GM08714 (cell line): ENCODE measurements at regions not wholly inside any gene's neighbourhood (a gene's known extent, or its start where the extent isn't known, plus 50 kb on each side); places are given as distances from the start of the nearest gene placed in this dataset.
A peak's percentile ranks its signal among the peaks of the same experiment; 100 is the strongest.

Experiments
- H3K4me3 ChIP-seq: fragments of 200-500 bp; sonication (Bioruptor generic); 2 replicates; pipeline ENCODE4 v1.5.1; 2014; ENCODE audit warnings: mild to moderate bottlenecking, low read length, inconsistent platforms
- ZNF274 ChIP-seq: IDR thresholded peaks from 2 replicates; pipeline ENCODE4 v1.6.1; 2012; ENCODE audit warnings: mild to moderate bottlenecking, low read depth, low read length

- no peak for TF ChIP-seq ZNF274
- H3K4me3 ChIP-seq: no peak overlapping the region
These were observed 204.2 kb upstream of the PRPS1L1 start for GRCh38 chr7:18231854-18232253.

GRCh38 chr7:18234519-18234918 is 206.9 kb upstream of the PRPS1L1 start:
- no peak for TF ChIP-seq ZNF274
- H3K4me3 ChIP-seq: no peak overlapping the region

GRCh38 chr7:18235819-18236218 is 208.2 kb upstream of the PRPS1L1 start:
- TF ChIP-seq ZNF274: no peak
- no peak overlapping the region for H3K4me3 ChIP-seq

DNA sequence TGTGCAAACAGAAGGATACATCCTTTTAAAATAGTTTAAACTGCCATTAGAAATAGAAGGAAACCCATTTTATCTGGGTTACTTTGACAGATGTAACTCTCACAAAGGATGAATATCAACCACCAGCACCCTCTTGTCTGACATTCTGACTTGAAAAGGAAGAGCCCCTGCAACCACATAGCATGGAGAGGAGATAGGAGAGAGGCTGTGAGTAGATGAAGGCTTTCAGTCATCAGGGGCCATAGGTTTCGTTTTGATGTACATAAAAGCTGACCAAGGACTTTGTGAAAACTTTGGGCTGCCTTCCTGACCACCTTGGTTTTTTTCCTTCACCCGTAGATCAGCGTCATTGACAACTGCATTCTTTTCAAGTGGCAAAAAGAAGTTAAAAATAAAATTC is 211.6 kb upstream of the PRPS1L1 start:
- TF ChIP-seq ZNF274: no peak
- H3K4me3 ChIP-seq: no peak overlapping the region

- H3K4me3 ChIP-seq: no peak overlapping the region
- no peak for TF ChIP-seq ZNF274
These were observed 214.0 kb upstream of the PRPS1L1 start for GRCh38 chr7:18241543-18242231.

DNA sequence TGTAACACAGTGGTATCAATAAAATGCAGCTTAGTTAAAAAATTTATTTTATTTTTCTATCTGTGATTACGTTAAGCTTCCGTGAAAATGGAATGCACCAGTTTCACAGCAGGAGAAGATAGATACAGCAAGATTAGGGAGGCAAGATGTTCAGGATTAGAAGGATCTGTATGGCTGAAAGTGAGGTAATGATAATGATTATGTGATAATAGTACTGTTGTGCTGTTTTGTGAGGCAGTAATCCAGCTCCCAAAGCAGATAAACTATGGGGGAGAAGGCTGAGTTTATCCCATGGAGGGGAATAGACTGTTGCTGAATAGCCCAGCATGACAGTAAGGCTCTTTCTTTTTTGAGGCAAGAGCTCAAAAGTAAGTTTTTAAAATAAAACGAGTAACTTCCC is 216.1 kb upstream of the PRPS1L1 start:
- TF ChIP-seq ZNF274: no peak
- no peak overlapping the region for H3K4me3 ChIP-seq

DNA sequence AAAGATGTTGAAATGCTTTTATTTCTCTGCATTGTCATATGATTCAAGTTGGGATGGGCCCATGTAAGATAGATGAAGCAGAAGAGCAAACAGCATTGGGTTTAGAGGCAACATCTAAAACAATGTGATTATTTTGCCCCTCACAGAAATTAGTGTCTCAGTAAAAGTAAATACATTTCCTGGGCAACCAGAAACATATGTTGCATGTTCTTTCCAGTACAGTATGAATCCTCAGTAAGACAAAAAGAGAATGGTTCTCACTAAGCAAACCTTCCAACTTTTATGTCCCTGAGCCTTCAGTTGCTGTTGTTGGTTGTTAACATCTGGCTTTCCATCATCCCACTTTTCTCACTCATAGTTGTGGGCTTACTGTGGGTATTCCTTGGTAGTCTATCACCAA is 222.5 kb upstream of the PRPS1L1 start:
- TF ChIP-seq ZNF274: 0 out of 2 replicates have a peak, but pooled peaks have one; percentile 20
- no peak overlapping the region for H3K4me3 ChIP-seq

- no peak overlapping the region for H3K4me3 ChIP-seq
- TF ChIP-seq ZNF274: no peak
These were observed 230.1 kb upstream of the PRPS1L1 start for GRCh38 chr7:18257711-18258110.

DNA sequence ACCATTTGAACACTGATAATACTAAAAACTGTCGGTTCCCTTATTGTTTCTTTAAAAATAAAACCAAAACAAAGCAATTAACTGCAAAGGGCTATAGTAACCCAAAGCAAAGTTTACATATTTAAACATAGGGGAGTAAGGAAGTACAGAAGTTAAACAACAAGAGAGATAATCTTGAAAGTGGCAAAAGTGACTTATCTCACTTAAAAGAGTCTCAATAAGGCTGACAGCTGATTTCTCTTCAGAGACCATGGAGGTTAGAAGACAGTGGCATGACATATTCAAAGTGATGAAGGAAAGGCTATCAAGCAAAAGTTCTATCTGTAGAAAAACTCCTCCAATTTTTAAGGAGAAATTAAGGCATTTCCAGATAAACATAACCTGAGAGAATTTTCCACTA is 233.5 kb upstream of the HDAC9 start:
- no peak for TF ChIP-seq ZNF274
- no peak overlapping the region for H3K4me3 ChIP-seq

GRCh38 chr7:18265611-18266281 is 229.8 kb upstream of the HDAC9 start:
- H3K4me3 ChIP-seq: no peak overlapping the region
- TF ChIP-seq ZNF274: no peak

GRCh38 chr7:18268571-18268970 is 227.0 kb upstream of the HDAC9 start:
- H3K4me3 ChIP-seq: no peak overlapping the region
- no peak for TF ChIP-seq ZNF274

GRCh38 chr7:18276380-18276779 is 219.2 kb upstream of the HDAC9 start:
- TF ChIP-seq ZNF274: no peak

GRCh38 chr7:18278316-18278715 is 217.2 kb upstream of the HDAC9 start:
- H3K4me3 ChIP-seq: no peak overlapping the region
- TF ChIP-seq ZNF274: no peak

More at GRCh38 chr7:18276380-18276779, 219.2 kb upstream of the HDAC9 start:
- H3K4me3 ChIP-seq: no peak overlapping the region

GRCh38 chr7:18283045-18283444 is 212.5 kb upstream of the HDAC9 start:
- TF ChIP-seq ZNF274: no peak
- no peak overlapping the region for H3K4me3 ChIP-seq

DNA sequence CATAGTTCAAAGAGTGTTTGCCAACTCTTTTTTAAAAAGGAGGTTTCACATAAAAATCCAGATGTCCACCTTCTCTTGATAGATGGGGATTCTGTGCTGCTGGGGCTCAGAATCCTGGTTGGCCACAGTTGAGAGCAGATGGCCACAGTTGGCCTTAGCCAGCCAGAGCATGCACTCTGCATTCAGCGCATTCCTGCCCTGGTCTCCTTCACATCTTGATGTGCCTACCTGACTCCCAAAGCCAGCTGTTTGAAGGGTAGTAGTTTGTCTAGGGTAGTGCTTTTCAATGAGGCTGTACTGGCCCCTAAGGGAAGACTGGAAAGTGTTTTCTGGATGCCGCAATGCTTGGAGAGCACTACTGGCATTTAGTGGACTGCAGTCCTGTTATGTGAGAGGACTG is 208.1 kb upstream of the HDAC9 start:
- no peak for TF ChIP-seq ZNF274
- no peak overlapping the region for H3K4me3 ChIP-seq
